NCI-H748 (cell line): ENCODE measurements at regions not wholly inside any gene's neighbourhood (a gene's known extent, or its start where the extent isn't known, plus 50 kb on each side); places are given as distances from the start of the nearest gene placed in this dataset.

Source experiments
- DNase-seq: peaks from one replicate; lab custom pipeline; 2025; ENCODE audit not compliant: unreplicated experiment; lab: John Stamatoyannopoulos, UW

DNA sequence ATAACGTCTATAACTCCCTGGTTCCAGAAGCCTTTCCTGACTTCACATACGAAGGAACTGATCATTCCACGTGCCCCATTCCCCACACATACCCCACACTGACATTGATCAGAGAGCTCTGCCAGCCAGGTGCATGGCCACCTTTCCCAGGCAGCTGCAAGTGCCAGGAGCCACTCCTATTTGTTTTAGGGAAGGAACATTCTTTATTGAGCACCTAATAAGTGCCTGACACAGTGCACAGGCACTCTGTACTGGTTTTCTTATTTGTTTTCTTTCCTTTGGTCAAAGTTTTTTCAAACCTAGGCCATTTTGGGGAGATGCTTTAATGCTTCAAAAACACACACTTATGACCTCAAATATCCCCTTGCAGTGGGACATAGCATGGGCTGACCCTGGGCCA lies 50.0 kb downstream of the PITPNM2 start:
- DNase-seq = no peak

DNA sequence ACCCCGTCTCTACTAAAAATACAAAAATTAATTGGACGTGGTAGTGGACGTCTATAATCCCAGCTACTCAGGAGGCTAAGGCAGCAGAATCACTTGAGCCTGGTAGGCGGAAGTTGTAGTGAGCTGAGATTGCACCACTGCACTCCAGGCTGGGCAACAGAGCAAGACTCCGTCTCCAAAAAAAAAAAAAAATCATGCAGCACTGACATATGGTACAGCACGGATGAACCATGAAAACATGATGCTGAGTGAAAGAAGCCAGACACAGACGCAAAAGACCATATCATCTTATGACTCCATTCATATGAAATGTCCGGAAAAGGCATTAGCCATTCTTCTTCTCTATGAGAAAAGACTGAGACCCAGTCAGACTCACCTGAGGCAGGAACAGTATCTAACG lies 50.4 kb downstream of the PITPNM2 start:
- DNase-seq = no peak

DNA sequence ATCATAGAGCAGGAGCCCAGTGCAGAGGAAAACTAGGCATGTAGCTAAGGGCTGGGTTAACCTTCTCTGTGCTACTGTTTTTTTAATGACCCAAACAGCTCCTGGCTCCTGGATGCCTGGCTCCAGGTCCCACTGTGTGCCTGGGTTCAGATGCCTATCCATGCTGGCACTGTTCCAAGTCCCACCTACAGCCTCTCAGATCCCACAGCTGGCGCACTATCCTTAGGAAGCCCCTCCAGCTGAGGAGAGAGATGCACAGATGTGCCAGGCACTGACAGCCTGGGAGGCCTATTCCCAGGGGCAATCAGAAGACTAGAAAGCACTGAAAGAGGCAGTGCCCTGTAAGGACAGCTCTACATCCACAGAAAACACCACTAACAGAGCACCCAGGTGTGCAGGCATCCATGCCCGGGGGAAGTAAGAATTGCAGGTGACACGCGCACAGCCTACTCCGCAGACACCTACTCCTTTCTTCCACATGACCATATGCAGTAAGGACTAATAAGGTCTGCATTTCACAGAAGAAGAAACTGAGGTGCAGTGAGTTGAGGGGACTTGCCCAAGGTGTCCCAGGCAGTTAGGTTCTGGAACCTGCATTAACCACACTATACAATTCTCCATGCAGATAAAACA lies 51.2 kb downstream of the PITPNM2 start:
- peak; percentile 40 for DNase-seq

DNA sequence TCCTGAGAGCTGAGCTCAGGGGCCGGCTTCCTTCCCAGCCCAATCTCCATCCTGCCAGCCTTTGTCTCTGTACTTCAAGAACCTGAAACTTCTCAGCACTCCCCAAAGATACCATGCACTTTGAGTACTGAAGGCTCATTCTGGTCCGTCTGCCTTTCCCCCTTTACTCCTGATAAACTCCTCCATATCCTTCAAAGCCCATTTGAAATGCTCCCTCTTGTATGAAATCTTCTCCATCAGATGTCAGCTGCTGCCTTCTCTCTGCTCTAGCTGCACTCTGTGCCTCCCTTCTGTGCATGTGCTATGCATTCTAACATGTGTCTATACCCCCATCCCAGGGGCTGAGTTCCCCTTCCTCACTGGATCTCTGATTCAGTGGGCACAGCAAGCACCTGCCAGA lies 52.1 kb downstream of the PITPNM2 start:
- DNase-seq = no peak

DNA sequence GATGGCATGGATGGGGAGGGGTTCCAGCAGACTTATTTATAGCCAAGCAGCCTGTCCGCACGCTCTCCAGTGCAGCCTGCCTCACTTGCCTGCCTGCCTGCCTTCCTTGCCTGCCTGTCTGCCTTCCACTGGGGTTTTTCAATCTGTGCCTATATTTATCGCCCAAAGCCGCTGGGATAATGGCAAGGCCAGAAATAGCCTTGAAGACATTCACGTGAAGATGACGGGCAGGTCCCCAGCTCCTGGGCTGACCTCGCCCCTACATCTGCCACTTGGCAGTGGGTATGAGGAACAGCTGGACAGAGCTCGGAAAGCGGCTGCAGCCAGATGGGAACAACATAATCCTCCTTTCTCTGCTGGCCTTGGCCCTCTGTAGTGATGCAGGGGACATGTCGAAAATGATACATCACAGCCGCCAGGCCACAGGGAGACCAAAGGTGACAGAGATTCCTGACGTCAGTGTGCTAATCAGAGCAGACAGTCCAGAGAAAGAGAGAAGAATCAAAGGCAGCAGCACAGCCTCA lies 53.3 kb downstream of the PITPNM2 start:
- DNase-seq = no peak

DNA sequence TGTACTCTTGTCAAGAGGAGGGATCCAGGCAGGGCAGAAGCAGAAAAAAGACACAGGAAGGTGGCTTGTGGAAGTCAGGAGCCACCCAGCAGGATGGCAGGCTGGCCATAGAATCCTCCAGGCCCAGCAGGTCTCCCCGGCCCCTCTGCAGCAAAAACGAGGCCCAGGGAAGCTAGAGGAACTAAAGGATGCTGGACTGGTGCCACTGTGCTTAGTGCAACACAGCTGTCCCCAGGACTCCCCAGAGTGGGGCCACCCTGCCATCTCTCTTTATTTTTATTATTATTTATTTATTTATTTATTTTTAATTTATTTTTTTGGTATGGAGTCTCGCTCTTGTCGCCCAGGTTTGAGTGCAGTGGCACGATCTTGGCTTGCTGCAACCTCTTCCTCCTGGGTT lies 54.1 kb downstream of the PITPNM2 start:
- DNase-seq = no peak

DNA sequence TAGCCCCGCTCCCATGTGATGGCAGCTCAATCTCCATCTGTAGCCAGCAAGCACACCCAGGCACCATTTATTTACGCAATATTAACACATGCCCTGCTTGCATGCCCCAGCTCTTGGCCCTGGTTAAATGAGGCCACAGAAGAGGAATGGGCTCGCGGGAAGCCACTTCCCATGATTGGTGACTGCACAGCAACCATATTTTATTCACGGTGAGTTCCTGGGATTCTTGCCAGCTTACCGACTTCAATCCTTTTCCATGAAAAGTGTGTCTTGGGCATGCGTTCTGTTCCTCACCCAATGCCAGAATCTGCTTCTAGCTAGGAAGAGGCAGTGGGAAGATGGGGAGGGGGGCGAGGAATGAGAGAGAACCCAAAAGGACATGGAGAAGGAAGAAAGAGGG lies 54.7 kb downstream of the PITPNM2 start:
- no peak for DNase-seq

DNA sequence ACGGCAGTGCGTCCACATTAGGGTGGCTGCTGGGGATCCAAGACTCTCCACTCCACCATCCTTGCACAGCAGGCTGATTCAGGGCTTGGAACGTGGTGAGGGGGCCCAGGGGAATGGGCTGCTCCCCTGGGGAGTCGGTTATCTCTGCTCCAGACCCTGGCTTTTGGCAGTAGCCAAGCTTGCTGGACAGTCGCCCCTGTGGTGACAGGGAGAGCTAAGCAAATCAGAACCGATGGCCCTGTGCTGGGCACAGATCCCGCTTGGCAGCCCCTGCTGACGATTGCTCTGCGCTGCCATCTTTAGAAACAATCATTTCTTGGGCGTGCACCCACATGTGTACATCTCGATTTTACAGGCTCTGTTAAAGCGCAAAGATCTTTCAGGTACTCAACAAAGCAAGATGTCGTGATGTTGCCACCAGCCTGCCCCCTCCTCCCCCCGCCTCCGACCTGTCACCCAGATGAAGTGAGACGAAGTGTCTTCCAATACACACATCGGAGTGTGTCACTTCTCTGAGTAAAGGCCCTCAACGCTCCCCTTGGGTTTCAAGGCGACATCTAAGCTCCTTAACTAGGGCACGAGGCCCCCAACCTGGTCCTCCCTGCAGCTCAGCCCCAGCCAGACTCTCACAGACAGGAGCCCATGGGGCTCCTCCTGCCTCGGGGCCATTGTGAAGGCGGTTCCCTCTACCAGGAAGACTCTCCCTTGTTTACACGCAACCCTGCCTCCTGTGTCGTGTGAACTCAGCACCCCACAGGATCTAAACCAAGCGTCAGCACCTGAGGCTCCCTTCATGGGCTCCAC lies 55.6 kb downstream of the PITPNM2 start:
- DNase-seq = no peak

DNA sequence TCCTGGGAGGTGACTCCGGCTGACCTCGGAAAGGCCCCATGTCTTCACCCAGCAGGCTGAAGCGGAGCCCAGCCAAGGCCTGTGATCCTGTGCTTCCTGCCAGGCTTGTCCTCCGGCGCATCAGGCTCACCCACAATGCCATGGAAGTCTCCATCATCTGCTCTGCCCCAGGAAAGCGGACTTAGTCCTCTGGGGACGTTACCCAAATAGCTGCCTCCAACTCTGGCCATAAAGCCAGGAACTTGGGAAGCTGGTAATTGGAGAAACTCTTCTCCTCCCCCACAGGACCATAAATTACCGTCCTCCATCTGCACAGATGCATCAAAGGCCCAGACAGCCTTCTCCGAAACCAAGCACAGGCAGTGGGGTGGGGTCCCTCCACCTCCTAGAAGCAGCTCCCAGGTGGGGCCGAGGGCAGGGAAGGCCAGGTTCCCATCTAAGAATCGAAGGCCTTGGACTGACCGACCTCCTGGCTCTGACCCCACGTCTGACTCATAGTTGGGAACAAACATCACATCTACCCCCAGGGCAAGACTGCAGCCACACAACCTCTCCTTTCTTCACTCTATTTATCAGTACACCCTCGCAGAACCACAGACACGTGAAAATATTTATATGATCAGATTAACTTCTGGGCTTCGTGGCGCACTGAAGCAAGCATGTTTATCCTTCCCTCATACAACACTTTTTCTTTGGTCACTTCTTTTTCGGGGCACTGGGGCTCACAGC lies 56.4 kb downstream of the PITPNM2 start:
- DNase-seq = no peak

DNA sequence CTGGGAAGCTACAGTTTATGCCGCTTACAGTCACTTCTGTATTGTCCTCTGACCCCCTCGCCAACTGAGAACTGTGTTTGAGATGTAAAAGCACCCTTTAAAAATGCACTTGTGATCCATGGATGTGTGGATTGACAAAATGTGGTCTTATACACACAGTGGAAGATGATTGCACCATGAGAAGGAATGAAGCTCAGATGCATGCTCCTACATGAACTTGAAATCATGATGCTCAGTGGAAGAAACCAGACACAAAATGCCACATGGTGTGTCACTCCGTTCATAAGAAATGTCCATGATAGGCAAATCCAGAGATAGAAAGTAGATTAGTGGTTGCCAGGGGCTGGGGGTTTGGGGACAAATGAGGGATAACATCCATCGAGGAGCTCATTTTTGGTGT lies 58.0 kb downstream of the PITPNM2 start:
- DNase-seq = no peak

DNA sequence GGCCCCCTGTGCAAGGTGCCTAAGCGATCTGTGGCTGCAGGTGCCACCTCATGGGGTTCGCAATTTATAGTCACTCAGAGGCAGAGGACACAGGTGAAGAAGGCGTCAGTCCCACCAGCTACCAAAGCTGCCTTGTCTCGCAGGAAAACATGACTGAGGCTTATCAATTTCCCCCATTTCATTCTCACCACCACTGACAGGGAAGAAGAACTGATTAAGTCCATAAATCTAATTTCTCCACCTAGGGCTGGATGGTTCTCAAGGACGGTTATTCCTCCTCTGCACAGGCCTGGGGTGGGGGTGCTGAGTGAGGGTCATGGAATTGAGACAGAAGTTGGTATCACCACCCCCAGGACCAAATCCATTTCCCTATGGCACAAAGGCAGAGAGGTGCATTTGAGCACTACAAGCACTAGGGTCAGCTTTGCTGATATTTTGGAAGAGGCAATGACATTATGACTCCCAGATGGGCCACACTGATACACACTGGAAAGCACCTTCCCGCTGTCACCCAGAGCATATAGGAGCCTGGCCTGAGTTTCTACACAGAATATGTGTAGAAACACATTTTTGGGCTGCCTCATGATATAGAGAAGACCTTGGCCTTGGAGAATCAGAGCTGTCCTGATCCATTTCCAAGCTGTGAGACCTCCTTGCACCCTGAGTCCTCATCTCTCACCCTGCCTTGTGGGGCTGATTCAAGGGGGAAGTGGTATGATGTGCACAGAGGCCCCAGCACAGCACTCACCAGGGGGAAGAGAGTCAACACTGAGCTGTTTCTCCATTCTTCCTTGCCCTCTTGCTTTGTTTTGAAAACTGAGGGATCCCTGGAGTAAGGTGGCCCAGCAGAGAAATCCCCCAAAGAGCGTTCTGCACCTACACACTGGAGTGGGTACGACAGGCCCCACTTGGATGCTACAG lies 59.4 kb downstream of the PITPNM2 start:
- no peak for DNase-seq

DNA sequence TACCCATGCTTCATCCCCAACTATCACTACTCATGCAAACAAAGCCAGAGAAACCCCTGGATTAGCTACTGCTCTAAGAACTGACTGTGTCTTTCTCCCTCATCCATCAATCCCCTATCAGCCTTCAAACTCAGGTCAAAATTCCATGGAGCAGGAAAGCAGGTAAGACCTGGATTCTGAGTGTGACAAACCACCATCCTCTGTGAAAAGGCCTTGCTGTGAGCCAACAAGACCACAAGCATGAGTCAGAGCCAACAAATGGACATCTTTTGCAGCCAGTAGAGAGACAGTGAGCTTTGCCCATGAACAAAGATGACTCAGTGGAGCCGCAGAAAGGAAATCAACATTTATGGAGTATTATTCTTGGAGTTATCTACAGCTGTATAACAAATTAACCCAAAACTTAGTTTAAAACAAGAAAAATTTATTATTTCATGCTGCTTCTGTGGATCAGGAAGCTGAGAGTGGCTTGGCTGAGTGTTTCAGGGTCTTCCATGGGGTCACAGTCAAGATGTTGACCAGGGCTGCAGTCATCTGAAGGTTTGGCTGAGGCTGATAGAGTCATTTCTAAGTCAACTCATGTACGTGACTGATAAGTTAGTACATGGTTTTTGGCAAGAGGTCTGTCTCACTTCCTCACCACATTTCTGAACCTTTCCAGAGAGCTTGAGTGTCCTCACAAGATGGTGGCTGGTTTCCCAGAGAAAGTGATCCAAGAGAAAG lies 61.1 kb downstream of the PITPNM2 start:
- no peak for DNase-seq

DNA sequence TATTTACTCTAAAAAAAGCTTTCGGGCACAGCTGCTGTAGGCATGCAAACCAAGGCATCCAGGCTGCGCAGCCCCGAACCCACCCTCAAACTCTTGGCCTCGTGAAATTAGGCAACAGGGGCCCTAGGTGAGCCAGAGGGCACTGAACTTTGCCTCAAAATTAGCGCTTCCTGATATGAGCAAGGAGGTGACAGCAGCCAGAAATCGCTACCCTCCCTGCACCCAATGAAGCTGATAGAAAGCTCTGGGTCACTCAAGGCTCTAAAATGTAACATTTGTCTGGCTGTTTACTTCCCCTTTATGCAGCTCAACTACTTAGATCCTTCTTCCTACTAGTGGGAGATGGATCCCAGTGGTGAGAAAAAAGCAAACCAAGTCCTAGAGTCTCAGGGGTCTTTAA lies 61.8 kb downstream of the PITPNM2 start:
- no peak for DNase-seq

DNA sequence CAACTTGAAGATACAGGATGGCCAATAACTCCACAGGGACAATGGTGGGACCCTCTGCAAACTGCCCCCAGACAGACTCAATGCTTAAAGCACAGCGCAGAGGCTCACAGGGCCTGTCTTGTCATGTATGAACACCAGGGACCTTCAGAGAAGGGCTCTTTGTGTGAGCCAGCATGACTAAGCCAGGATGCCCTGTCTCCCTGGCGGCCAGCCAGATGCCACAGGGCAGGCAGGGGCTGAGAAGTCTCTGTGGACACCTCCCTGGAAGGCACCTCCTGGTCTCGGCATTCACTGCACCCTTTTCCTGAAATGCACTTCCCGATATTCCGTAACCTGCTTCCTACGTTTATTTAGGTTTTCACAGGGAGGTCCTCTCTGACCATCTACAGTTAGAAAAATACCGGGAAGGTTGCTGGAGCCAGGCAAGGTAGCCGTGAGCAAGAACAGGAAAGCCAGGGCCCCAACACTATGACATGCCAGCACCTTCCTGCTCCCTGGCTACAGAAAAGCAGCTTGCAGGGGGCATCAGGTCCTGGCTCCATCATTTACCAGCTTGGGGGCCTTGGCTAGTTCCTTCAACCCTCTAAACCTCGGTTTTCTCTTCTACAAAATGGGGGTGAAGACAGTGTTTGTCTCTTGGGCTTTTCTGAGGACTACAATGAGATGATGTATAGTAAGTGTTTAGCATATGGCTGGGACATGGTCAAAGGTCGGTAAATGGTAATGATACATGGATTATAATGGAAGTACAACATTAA lies 65.0 kb downstream of the PITPNM2 start:
- peak; percentile 26 for DNase-seq

DNA sequence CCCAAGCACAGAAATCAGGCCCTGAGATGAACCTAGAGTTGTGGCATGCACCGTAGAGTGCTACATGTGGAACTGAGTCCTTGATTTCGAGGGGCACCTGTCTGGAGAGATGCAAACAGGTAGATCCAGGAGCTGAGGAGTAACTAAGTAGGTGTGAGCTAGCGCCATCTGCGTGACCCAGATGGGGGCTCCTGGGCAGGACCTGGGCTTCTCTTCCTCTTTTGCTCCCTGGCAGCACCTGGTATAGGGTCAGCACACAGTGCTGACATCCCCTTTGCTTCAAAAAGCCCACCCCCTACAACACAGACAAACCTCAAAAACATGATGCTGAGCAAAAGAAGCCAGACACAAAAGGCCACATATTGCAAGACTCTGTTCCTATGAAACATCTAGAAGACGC lies 65.8 kb downstream of the PITPNM2 start:
- DNase-seq = no peak

DNA sequence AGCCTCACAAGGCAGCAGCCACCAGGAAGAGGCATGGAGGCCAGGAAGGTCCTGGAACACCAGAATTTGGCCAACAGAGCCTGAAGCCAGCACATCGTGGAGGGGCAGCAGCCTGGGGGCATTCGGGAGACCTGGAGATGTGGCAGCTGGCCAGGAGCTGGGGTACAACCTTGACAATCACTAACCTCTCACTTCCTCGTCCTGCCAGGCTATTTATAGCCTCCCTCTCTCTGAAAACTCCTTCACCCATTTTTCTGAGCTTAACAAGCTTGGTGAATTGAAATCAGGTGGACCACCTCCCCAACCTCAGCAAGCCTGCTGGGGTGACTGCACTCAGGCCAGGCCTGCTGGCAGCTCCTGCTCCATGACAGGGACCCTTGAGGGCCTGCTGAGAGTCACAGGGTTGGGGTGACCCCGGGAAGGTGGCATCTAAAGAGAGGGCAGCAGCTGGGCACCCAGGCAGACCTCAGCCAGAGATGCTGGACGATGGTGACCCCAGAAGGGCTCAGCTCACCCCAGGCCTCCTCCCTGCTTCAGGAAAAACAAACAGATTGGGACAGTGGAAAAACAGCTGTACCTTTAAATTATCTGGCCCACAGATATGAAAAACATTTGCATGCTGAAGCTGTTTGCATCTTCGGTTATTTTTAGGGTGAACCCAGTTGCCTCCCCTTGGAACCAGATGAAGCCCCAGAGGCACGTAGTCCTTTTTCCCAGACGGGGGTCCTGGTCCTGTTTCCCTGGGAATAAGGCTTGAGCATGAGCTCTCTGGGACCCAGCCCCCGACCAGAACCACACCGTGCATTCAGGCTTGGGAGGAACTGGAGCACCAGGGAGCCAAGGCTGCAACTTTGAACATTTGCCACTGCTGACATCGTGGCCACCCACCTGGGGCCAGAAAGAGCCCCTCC lies 67.0 kb downstream of the PITPNM2 start:
- no peak for DNase-seq

DNA sequence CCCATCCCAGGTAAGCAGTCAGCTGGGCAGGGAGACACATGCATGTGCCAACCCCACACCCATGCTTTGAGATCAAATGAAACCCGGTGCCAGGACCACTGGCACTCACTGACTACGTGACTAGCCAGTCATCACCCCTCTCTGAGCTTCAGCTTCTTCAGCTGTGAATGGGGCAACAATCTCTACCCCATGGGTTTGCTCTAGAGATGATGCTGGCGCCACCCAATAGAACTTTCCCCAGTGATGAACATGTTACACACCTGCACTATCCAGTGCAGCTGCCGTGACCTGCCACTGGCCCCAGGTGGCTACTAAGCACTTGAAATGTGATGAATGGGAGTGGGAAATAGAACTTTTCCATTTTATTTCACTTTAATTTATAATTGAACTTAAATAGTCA lies 70.3 kb downstream of the PITPNM2 start:
- DNase-seq = no peak

DNA sequence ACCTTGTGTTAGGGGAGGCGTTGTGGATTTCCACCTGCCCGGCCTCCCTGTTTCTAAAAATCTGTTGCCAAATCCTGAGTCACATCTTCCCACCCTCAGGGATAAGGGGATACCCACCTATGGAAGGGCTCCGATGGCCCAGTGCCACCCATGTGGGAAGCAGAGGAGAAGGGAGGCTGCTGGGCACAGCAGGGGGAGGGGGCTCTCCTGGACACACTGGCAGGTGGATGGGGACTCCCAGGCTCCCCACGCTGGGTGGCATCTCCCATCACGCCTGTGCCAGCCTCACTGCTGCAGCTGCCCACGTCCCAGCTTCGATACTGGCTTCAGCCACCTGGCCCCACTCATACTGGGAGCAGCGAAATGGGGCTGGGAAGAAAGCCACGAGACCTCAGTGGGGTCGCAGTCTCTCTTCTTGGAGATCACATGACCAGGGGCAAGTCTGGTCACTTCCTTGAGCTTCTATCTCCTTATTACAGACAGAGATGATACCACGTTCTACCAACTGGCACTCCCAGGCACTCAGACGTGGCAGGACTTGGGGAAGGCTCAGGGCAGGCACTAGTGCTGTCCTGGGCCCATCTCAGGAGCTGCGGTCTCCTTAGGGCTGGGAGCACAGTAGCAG lies 72.2 kb downstream of the PITPNM2 start:
- no peak for DNase-seq
